ENCODE measurements at regions not wholly inside any gene's neighbourhood (a gene's known extent, or its start where the extent isn't known, plus 50 kb on each side); places are given as distances from the start of the nearest gene placed in this dataset.

- TF ChIP-seq CTCF (IDR thresholded peaks at IDR 0.05) (no peak), POLR2A (IDR thresholded peaks at IDR 0.05) (no peak), EP300 (IDR thresholded peaks at IDR 0.05) (no peak)
These were observed 451.9 kb upstream of the C9orf72 start for GRCh38 chr9:28025186-28025585.

All from ovary (tissue), 3 donors.